HG03196 (cell line): ENCODE measurements at regions not wholly inside any gene's neighbourhood (a gene's known extent, or its start where the extent isn't known, plus 50 kb on each side); places are given as distances from the start of the nearest gene placed in this dataset.
"Not testable (repeated sequence)": the region's sequence is repeated elsewhere in the genome, so short reads cannot be mapped to it uniquely, and the experiment has no call there.

Source experiments
- ATAC-seq: cut with Tn5 transposase; IDR thresholded peaks from one replicate; pipeline ENCODE4 v1.9.1; 2021; ENCODE audit not compliant: unreplicated experiment

GRCh38 chr21:7743940-7744339 lies 2777.4 kb upstream of the TPTE start:
- ATAC-seq: not testable (repeated sequence)

- ATAC-seq: peak; percentile 97
These were observed 2776.8 kb upstream of the TPTE start for GRCh38 chr21:7744406-7745099.

- ATAC-seq: peak; percentile 75
These were observed 2776.3 kb upstream of the TPTE start for GRCh38 chr21:7745100-7745450.

- not testable (repeated sequence) for ATAC-seq
These were observed 2773.4 kb upstream of the TPTE start for GRCh38 chr21:7747964-7748363.

- not testable (repeated sequence) for ATAC-seq
These were observed 2768.8 kb upstream of the TPTE start for GRCh38 chr21:7752611-7753010.

GRCh38 chr21:7753380-7753877 lies 2768.0 kb upstream of the TPTE start:
- peak; percentile 61 for ATAC-seq

- not testable (repeated sequence) for ATAC-seq
These were observed 2751.4 kb upstream of the TPTE start for GRCh38 chr21:7769985-7770384.

GRCh38 chr21:7774219-7774618 lies 2747.2 kb upstream of the TPTE start:
- not testable (repeated sequence) for ATAC-seq

- ATAC-seq: not testable (repeated sequence)
These were observed 2745.9 kb upstream of the TPTE start for GRCh38 chr21:7775327-7775984.

- ATAC-seq: not testable (repeated sequence)
These were observed 2745.3 kb upstream of the TPTE start for GRCh38 chr21:7776035-7776434.

GRCh38 chr21:7776622-7777021 lies 2744.8 kb upstream of the TPTE start:
- not testable (repeated sequence) for ATAC-seq

- not testable (repeated sequence) for ATAC-seq
These were observed 2744.1 kb upstream of the TPTE start for GRCh38 chr21:7777289-7777688.

- ATAC-seq: not testable (repeated sequence)
These were observed 2733.8 kb upstream of the TPTE start for GRCh38 chr21:7787427-7788078.

GRCh38 chr21:7793797-7794196 lies 2727.6 kb upstream of the TPTE start:
- ATAC-seq: not testable (repeated sequence)

- ATAC-seq: not testable (repeated sequence)
These were observed 2724.1 kb upstream of the TPTE start for GRCh38 chr21:7797328-7797727.

GRCh38 chr21:7798446-7798845 lies 2722.9 kb upstream of the TPTE start:
- ATAC-seq: not testable (repeated sequence)

- ATAC-seq: not testable (repeated sequence)
These were observed 2721.7 kb upstream of the TPTE start for GRCh38 chr21:7799697-7800096.

- not testable (repeated sequence) for ATAC-seq
These were observed 2707.9 kb upstream of the TPTE start for GRCh38 chr21:7813475-7813874.

GRCh38 chr21:7817013-7817412 lies 2704.4 kb upstream of the TPTE start:
- not testable (repeated sequence) for ATAC-seq

- not testable (repeated sequence) for ATAC-seq
These were observed 2702.1 kb upstream of the TPTE start for GRCh38 chr21:7819301-7819700.

- ATAC-seq: not testable (repeated sequence)
These were observed 2695.8 kb upstream of the TPTE start for GRCh38 chr21:7825627-7826026.

- ATAC-seq: not testable (repeated sequence)
These were observed 2695.2 kb upstream of the TPTE start for GRCh38 chr21:7826174-7826573.
